Smooth muscle cell of the brain vasculature (primary cell): ENCODE measurements at regions not wholly inside any gene's neighbourhood (a gene's known extent, or its start where the extent isn't known, plus 50 kb on each side); places are given as distances from the start of the nearest gene placed in this dataset.

ENCODE experiments used
- DNase-seq: peaks from one replicate; pipeline ENCODE4 v3.0.0-alpha.2; 2012; ENCODE audit warnings: low read depth, low spot score

GRCh38 chr18:10216791-10217190, 237.6 kb upstream of the APCDD1 start:
- no peak for DNase-seq

DNA sequence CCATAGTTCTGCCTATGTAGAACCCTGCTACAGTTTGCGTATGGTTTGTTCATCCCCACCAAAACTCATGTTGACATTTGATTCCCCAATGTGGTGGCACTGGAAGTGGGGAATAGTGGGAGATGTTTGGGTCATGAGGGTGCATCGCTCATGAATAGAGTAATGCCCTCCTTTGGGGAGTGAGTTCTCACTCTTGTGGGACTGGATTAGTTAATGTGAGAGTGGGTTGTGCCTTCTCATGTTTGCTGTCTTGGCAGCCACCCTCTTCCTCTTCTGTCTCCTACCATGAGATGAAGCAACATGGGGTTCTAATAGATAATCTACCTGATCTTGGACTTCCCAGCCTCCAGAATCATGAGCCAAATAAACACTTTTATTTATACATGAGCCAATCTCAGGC, 237.2 kb upstream of the APCDD1 start:
- no peak for DNase-seq

- no peak for DNase-seq
Observed at GRCh38 chr18:10225300-10225699, 229.1 kb upstream of the APCDD1 start.

DNA sequence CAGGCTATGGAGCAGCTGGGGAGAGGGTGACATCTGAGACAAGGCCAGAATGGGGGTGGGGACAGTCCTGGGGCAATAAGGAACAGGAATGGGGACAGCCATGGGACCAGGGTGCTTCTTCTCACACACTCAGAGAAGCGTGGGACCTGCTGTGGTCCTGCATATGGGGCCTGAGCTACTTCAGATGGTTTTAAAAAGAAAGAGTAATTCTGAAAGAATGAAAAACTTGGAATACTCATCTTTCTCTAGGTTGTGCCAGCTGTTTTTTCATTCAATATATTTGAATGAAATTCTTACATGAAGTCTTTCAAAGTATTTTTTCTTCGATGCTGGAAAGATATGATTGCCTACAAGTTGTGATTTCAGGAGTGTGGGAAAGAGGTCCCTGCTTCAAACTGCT, 227.5 kb upstream of the APCDD1 start:
- DNase-seq, result no peak

DNA sequence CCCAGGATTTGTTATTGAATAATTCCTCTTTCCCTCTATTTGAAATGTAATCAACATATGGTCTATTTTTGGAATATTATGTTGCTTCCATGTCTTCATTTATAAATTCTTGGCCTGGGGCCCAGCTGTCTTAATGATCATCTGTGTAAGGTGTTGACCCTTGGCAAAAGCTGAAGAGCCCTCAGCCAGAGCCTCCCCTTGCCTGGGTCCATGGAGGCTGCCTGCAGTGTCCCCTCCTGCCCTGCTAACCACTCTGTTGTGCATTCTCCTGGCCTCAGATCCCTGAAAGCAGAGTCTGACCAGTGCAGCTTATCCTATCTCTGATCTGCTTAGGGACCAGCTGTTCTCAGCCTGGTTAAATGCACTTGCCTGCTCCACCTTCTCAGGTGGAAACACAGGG, 226.1 kb upstream of the APCDD1 start:
- no peak for DNase-seq

DNA sequence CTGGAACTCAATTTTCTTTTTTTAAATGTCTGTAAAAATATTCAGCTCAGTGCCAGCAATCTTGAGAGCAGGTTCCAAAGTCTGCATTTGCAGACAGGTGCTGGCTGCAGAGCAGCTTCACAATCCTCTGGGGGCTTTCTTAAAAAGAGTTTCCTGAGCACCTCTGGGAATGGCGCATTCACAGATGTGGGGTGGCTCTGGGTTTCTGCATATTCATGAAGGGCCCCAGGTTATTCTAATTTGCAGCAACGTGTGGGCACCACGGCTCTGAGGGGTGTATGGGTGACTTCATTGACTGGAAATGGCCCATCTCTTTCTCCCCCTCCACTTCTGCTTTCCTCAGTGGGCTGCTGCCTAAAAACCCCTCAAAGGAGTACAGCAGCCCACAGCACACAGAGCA, 225.0 kb upstream of the APCDD1 start:
- no peak for DNase-seq

GRCh38 chr18:10230072-10230471, 224.4 kb upstream of the APCDD1 start:
- no peak for DNase-seq

- DNase-seq, result no peak
Observed at GRCh38 chr18:10231220-10231619, 223.2 kb upstream of the APCDD1 start.

DNA sequence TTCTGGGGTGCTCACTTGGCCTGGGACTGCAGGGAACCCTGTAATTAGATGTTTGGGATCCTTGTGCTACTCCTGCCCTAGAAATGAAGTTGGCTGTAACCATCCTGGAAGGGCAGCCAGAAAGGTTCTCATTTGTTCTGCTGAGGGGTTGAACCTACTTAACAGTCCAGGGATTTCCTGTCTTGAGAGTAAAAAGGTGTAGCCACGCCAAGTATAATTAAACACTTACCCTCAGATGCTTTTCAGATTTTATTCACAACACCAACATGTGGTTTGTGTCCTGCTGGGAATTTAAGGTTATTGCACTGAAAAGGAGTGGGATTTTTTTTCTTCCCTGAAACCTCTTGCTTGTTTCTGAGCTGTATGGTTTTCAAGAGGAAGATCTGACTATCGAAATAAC, 222.4 kb upstream of the APCDD1 start:
- DNase-seq, result no peak

DNA sequence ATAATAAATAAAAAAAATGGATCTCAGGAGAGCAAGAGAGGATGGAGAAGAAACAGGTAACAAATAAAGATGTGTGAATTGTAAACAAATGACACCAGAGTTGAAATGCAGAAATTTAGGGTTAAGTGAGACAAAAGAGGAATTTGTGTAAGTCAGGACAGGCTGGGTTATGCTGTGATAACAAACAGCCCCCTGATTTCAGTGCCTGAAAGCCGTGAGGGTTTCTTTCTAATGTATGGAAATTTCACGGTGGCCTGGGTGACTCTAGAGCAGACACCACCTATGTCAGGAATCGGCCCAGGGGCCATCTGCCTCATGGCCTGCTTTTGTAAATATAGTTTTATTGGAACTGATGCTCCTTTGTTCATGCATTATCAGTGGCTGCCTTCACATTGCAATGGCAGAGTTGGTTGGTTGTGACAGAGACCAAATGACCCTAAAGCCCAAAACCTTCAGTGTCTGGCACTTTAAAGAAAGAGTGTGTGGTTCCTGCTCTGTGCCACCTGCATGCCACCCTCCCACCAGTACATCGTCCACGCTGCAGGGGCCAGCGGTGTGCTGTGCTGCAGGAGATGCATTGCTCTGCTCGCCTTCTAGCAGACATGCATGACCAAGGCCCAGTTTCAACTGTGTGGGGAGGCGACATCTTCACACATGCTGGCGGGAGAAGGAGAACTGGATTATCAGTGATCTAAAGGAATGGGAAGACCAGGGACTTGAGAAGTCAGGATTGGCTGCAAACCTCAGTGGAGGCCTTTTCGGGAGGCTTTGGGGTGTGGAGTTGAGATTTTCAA, 221.2 kb upstream of the APCDD1 start:
- DNase-seq, result no peak

DNA sequence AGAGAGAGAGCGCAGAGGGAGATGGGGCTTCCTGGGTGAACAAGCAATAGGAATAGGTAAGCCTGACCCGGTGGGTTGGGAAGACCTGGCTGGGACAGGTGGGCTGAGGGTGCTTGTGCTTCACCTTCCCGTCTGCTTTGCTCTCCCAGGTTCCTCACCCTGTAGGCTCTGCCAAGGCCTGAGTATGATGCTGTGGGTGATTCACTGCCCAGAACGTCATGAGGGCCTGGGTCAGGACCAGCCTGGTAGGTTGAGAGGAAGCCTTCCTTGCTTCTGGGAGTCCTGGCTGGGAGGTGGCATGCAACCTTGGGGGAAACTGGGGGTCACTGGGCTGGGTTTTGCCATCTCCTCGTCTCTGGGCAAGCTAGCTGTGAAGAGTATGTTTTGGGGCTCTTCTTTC, 220.2 kb upstream of the APCDD1 start:
- DNase-seq, result no peak

DNA sequence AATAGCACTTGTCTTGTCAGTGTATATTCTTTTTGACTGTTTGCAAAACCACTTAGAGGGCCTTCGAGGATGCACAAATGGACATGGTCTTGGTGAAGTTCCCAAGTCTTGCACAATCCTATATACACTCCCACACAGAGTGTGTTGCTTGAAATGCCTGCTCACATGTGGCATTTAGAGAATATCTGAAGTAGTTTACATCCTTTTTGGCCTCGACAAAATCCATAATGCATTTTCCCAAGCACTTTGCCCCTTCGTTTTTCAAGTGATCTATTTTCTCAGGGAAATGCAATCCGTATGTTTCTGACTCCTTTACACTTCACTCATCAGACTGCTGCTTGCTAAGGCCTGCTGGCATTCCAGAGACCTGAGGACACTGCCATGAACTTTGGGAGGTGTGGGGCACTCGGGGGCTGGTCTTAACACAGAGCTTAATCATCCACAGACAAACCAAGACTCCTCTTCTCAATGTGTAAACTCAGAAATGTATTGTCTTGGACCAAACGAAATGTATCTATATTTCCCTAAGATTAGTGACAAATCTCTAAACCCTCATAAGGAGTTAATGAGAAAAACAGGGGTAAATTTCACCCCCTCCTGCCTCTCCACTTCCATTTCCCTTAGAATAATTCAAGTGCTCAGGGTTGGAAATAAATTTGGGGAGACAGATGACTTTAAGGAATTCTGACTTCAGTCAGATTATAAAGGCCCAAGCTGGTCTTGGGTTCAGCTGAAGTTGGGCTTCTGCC, 219.3 kb upstream of the APCDD1 start:
- no peak for DNase-seq

DNA sequence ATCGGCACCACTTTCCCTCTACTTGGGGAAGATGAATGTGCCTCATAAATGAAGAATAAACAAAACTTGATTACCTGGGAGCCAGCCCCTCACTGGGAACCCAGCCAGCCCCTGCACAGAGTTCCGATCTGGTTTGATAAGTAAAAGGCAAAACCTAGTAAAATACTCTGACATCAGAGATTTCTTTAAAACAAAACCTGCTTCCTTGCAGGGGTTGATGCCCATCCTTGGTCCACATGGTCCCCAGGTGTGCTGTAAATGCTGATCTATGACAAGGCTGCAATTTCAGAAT, 218.8 kb upstream of the APCDD1 start:
- DNase-seq, result no peak

- no peak for DNase-seq
Observed at GRCh38 chr18:10239103-10239502, 215.3 kb upstream of the APCDD1 start.

GRCh38 chr18:10239991-10240634, 214.3 kb upstream of the APCDD1 start:
- no peak for DNase-seq

GRCh38 chr18:10240973-10241372, 213.5 kb upstream of the APCDD1 start:
- no peak for DNase-seq

GRCh38 chr18:10241579-10241978, 212.9 kb upstream of the APCDD1 start:
- no peak for DNase-seq

DNA sequence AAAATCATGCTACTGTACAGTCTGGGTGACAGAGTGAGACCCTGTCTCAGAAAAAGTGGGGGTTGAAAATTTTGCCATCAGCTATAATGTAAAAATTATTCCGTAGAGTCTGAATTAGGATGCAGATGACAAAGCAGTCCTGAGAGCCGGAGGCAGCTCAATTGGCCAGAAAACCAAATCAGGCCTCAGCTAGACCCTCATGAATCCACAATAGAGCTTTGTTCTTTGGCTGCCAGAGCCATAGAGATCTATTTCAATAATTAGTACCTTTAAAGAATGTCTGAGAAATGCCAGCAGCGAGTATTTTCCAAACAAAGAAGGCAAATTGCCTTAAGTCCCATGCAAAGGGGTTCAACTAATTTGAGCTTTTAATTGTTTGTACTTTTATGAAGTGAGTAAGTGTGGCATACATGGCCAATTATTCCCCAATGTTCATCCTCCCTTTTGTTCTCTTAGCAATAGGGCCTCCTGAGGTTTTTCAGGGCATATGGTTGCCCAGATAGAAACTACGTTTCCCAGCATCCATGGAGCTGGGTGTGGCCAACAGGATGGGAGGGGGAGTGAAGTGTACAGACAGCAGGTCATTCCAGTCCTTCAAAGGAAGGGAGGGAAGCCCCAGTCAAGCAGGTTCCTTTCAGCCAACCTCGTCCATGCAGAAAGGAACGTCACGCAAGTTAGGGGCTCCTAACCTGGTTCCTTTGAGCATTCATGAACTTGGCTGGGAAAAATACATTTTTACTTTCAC, 211.3 kb upstream of the APCDD1 start:
- no peak for DNase-seq

GRCh38 chr18:10244341-10244740, 210.1 kb upstream of the APCDD1 start:
- no peak for DNase-seq

- DNase-seq, result no peak
Observed at GRCh38 chr18:10245031-10245845, 209.2 kb upstream of the APCDD1 start.

DNA sequence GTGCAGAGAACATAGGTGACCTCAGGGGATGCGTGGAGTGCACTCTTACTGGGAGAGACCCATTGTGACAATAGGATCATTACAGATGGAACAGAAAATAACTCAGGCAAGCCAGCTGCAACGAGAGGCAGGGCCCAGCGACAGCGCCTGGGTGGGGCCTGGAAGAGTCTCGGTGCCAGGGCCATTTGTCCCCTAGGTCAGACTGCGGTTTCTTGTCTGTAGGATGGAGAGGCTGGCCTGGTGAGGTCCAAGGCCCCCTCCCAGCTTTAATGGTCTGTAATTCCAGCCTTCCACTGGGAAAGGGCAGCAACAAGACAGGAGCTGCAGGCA, 208.6 kb upstream of the APCDD1 start:
- no peak for DNase-seq
